Dedifferentiated amniotic fluid mesenchymal stem cell (primary cell): ENCODE measurements at regions not wholly inside any gene's neighbourhood (a gene's known extent, or its start where the extent isn't known, plus 50 kb on each side); places are given as distances from the start of the nearest gene placed in this dataset.
A peak's percentile ranks its signal among the peaks of the same experiment; 100 is the strongest.
"Not testable (repeated sequence)": the region's sequence is repeated elsewhere in the genome, so short reads cannot be mapped to it uniquely, and the experiment has no call there.

ENCODE experiments used
- DNase-seq: peaks from one replicate; pipeline ENCODE4 v3.0.0-alpha.2; 2016; ENCODE audit errors: extremely low spot score

- no peak for DNase-seq
These were observed 783.1 kb downstream of the GBE1 start for GRCh38 chr3:80978216-80978969.

- DNase-seq: no peak
These were observed 791.2 kb downstream of the GBE1 start for GRCh38 chr3:80970292-80970691.

GRCh38 chr3:80929576-80929975 lies 831.9 kb downstream of the GBE1 start:
- DNase-seq: no peak

- DNase-seq: no peak
These were observed 846.6 kb downstream of the GBE1 start for GRCh38 chr3:80914854-80915253.

GRCh38 chr3:80898211-80898610 lies 863.2 kb downstream of the GBE1 start:
- no peak for DNase-seq

- not testable (repeated sequence) for DNase-seq
These were observed 864.4 kb downstream of the GBE1 start for GRCh38 chr3:80897005-80897404.

GRCh38 chr3:80890571-80890970 lies 870.9 kb downstream of the GBE1 start:
- no peak for DNase-seq

GRCh38 chr3:80889535-80889934 lies 871.9 kb downstream of the GBE1 start:
- DNase-seq: no peak

GRCh38 chr3:80870476-80871041 lies 890.9 kb downstream of the GBE1 start:
- DNase-seq: no peak

- DNase-seq: no peak
These were observed 906.0 kb downstream of the GBE1 start for GRCh38 chr3:80855482-80855881.

GRCh38 chr3:80836395-80836794 lies 925.0 kb downstream of the GBE1 start:
- DNase-seq: no peak

GRCh38 chr3:80807577-80807976 lies 953.9 kb downstream of the GBE1 start:
- DNase-seq: no peak

- DNase-seq: no peak
These were observed 954.8 kb downstream of the GBE1 start for GRCh38 chr3:80806673-80807072.

GRCh38 chr3:80788914-80789313 lies 972.5 kb downstream of the GBE1 start:
- DNase-seq: no peak

- DNase-seq: no peak
These were observed 975.6 kb downstream of the GBE1 start for GRCh38 chr3:80785875-80786274.

- no peak for DNase-seq
These were observed 976.0 kb downstream of the GBE1 start for GRCh38 chr3:80785475-80785874.

GRCh38 chr3:80771085-80771484 lies 990.4 kb downstream of the GBE1 start:
- no peak for DNase-seq

- DNase-seq: no peak
These were observed 991.1 kb downstream of the GBE1 start for GRCh38 chr3:80770106-80771074.

GRCh38 chr3:80769683-80770082 lies 991.8 kb downstream of the GBE1 start:
- no peak for DNase-seq

GRCh38 chr3:80767604-80768003 lies 993.8 kb downstream of the GBE1 start:
- peak; percentile 15 for DNase-seq

GRCh38 chr3:80754969-80755368 lies 987.2 kb upstream of the ROBO1 start:
- DNase-seq: no peak

- no peak for DNase-seq
These were observed 985.2 kb upstream of the ROBO1 start for GRCh38 chr3:80753021-80753420.

- DNase-seq: no peak
These were observed 982.8 kb upstream of the ROBO1 start for GRCh38 chr3:80750637-80751036.
